ENCODE measurements at regions not wholly inside any gene's neighbourhood (a gene's known extent, or its start where the extent isn't known, plus 50 kb on each side); places are given as distances from the start of the nearest gene placed in this dataset.

- Histone ChIP-seq H3K27ac (replicated peaks) (no peak overlapping the region), H3K9me3 (replicated peaks) (peaks cover 12% of the 10 kb centered on the region), H3K36me3 (no peaks in the 10 kb centered on the region), H3K27me3 (ENCODE audit: low read depth) (no peaks in the 10 kb centered on the region), H3K4me3 (no peak overlapping the region), H3K4me1 (no peaks in the 10 kb centered on the region)
- intact Hi-C loops (cut with micrococcal nuclease): no loop called here
- TF ChIP-seq, protein P1, sequence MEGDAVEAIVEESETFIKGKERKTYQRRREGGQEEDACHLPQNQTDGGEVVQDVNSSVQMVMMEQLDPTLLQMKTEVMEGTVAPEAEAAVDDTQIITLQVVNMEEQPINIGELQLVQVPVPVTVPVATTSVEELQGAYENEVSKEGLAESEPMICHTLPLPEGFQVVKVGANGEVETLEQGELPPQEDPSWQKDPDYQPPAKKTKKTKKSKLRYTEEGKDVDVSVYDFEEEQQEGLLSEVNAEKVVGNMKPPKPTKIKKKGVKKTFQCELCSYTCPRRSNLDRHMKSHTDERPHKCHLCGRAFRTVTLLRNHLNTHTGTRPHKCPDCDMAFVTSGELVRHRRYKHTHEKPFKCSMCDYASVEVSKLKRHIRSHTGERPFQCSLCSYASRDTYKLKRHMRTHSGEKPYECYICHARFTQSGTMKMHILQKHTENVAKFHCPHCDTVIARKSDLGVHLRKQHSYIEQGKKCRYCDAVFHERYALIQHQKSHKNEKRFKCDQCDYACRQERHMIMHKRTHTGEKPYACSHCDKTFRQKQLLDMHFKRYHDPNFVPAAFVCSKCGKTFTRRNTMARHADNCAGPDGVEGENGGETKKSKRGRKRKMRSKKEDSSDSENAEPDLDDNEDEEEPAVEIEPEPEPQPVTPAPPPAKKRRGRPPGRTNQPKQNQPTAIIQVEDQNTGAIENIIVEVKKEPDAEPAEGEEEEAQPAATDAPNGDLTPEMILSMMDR (IDR thresholded peaks at IDR 0.05; ENCODE audit: borderline replicate concordance): no peak
- no peak for DNase-seq
Measured at GRCh38 chr1:80202118-80202517, 1195.6 kb upstream of the ADGRL4 start.

GRCh38 chr1:80194221-80194620 is 1187.7 kb upstream of the ADGRL4 start:
- Histone ChIP-seq H3K4me3 (no peak overlapping the region), H3K36me3 (no peaks in the 10 kb centered on the region), H3K27me3 (ENCODE audit: low read depth) (no peaks in the 10 kb centered on the region), H3K27ac (replicated peaks) (no peak overlapping the region), H3K4me1 (no peaks in the 10 kb centered on the region), H3K9me3 (replicated peaks) (no peaks in the 10 kb centered on the region)
- intact Hi-C loops (cut with micrococcal nuclease): no loop called here
- TF ChIP-seq, protein P1 (IDR thresholded peaks at IDR 0.05; ENCODE audit: borderline replicate concordance): no peak
- no peak for DNase-seq

GRCh38 chr1:80181418-80181817 is 1174.9 kb upstream of the ADGRL4 start:
- Histone ChIP-seq H3K9me3 (replicated peaks) (peaks cover 12% of the 10 kb centered on the region), H3K36me3 (no peaks in the 10 kb centered on the region), H3K27ac (replicated peaks) (no peak overlapping the region), H3K27me3 (ENCODE audit: low read depth) (no peaks in the 10 kb centered on the region), H3K4me1 (no peaks in the 10 kb centered on the region), H3K4me3 (no peak overlapping the region)
- intact Hi-C loops (cut with micrococcal nuclease): no loop called here
- TF ChIP-seq, protein P1 (IDR thresholded peaks at IDR 0.05; ENCODE audit: borderline replicate concordance): no peak
- DNase-seq: no peak

GRCh38 chr1:80171631-80172030 is 1165.1 kb upstream of the ADGRL4 start:
- Histone ChIP-seq H3K9me3 (replicated peaks) (peaks cover 12% of the 10 kb centered on the region), H3K36me3 (no peaks in the 10 kb centered on the region), H3K27ac (replicated peaks) (no peak overlapping the region), H3K27me3 (ENCODE audit: low read depth) (no peaks in the 10 kb centered on the region), H3K4me3 (no peak overlapping the region), H3K4me1 (peaks cover 7% of the 10 kb centered on the region)
- no peak for DNase-seq
- TF ChIP-seq, protein P1 (IDR thresholded peaks at IDR 0.05; ENCODE audit: borderline replicate concordance): no peak
- intact Hi-C loops (cut with micrococcal nuclease): no loop called here

- H3K27me3 ChIP-seq (ENCODE audit: low read depth): no peaks in the 10 kb centered on the region
- intact Hi-C loops (cut with micrococcal nuclease): no loop called here
- no peak overlapping the region for H3K27ac ChIP-seq (replicated peaks)
- no peak overlapping the region for H3K4me3 ChIP-seq
- no peaks in the 10 kb centered on the region for H3K36me3 ChIP-seq
- H3K4me1 ChIP-seq: peaks cover 7% of the 10 kb centered on the region
- no peak for DNase-seq
- H3K9me3 ChIP-seq (replicated peaks): peaks cover 5% of the 10 kb centered on the region
- TF ChIP-seq, protein P1 (IDR thresholded peaks at IDR 0.05; ENCODE audit: borderline replicate concordance): no peak
Measured at GRCh38 chr1:80170811-80171485, 1164.4 kb upstream of the ADGRL4 start.
